ENCODE measurements at regions not wholly inside any gene's neighbourhood (a gene's known extent, or its start where the extent isn't known, plus 50 kb on each side); places are given as distances from the start of the nearest gene placed in this dataset.

DNA sequence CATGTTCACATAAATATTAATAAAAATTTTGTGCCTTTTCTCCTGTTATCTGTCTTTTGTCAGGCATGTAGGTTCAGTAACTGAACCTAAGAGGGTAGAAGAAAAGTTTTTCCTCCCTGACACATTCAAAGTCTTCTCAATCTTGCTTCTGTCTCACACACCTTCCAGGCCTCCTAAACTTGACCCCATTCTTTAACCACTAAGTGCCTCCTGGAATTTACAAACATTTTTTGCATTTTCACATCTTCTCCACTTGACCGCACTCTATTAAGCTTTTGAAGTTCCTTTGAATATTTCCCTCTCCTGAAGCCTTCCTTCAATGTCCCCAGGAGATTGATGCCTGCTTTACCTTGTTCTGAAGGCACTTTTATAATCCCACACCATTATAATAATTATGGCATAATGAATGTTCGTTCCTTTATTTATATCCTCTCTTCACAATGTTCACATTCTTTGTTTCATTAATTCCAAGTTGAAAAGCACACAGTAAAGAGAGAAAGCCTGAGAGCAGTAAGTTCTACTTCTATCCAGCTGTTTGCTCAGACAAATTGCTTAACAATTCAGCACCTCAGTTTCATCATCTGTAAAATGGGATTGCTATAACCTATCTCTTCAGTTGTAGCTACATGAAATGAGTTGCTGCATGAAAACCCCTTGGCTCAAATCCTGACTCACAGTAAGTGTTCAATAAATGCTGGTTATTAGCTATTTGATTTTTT is 184.8 kb upstream of the KLHL29 start:
- Histone ChIP-seq H3K27ac (ENCODE audit: low read depth in 2 of 2, low read length in 2 of 2) (no peak overlapping the region), H3K36me3 (ENCODE audit: control insufficient read depth in 2 of 2, insufficient read depth in 2 of 2, low read length in 2 of 2) (no peaks in the 10 kb centered on the region), H3K4me1 (ENCODE audit: control insufficient read depth in 2 of 2, insufficient read depth in 2 of 2, low read length in 2 of 2) (no peaks in the 10 kb centered on the region), H3K4me3 (ENCODE audit: low read length in 2 of 2) (no peak overlapping the region), H3K27me3 (ENCODE audit: control insufficient read depth in 2 of 2, insufficient read depth in 2 of 2, low read length in 2 of 2) (no peaks in the 10 kb centered on the region), H3K9me3 (ENCODE audit: control insufficient read depth in 2 of 2, low read length in 2 of 2) (no peaks in the 10 kb centered on the region), H3K9ac (ENCODE audit: low read depth in 1 of 2, low read length in 2 of 2) (no peak overlapping the region)

- Histone ChIP-seq H3K27ac (ENCODE audit: low read depth in 2 of 2, low read length in 2 of 2) (no peak overlapping the region), H3K36me3 (ENCODE audit: control insufficient read depth in 2 of 2, insufficient read depth in 2 of 2, low read length in 2 of 2) (no peaks in the 10 kb centered on the region), H3K4me3 (ENCODE audit: low read length in 2 of 2) (no peak overlapping the region), H3K9me3 (ENCODE audit: control insufficient read depth in 2 of 2, low read length in 2 of 2) (no peaks in the 10 kb centered on the region), H3K27me3 (ENCODE audit: control insufficient read depth in 2 of 2, insufficient read depth in 2 of 2, low read length in 2 of 2) (no peaks in the 10 kb centered on the region), H3K9ac (ENCODE audit: low read depth in 1 of 2, low read length in 2 of 2) (no peak overlapping the region), H3K4me1 (ENCODE audit: control insufficient read depth in 2 of 2, insufficient read depth in 2 of 2, low read length in 2 of 2) (no peaks in the 10 kb centered on the region)
Observed at GRCh38 chr2:23200787-23201114, 184.2 kb upstream of the KLHL29 start.

DNA sequence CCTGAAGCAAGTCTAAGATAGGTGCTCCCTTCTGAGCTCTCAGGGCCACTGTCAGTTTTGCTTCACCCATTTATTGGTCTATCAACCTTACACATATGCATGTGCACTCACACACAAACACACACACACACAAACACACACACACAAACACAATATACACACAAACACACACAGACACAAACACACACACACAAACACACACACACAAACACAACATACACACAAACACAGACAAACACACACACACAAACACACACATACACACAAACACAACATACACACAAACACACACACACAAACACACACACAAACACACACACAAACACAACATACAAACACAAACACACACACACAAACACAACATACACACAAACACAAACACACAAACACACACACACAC is 181.6 kb upstream of the KLHL29 start:
- Histone ChIP-seq H3K27ac (ENCODE audit: low read depth in 2 of 2, low read length in 2 of 2) (no peak overlapping the region), H3K4me1 (ENCODE audit: control insufficient read depth in 2 of 2, insufficient read depth in 2 of 2, low read length in 2 of 2) (peaks cover 8 to 11% of the 10 kb centered on the region in 2 donors), H3K27me3 (ENCODE audit: control insufficient read depth in 2 of 2, insufficient read depth in 2 of 2, low read length in 2 of 2) (no peaks in the 10 kb centered on the region), H3K36me3 (ENCODE audit: control insufficient read depth in 2 of 2, insufficient read depth in 2 of 2, low read length in 2 of 2) (no peaks in the 10 kb centered on the region), H3K4me3 (ENCODE audit: low read length in 2 of 2) (no peak overlapping the region), H3K9ac (ENCODE audit: low read depth in 1 of 2, low read length in 2 of 2) (no peak overlapping the region), H3K9me3 (ENCODE audit: control insufficient read depth in 2 of 2, low read length in 2 of 2) (no peaks in the 10 kb centered on the region)

- Histone ChIP-seq H3K27ac (ENCODE audit: low read depth in 2 of 2, low read length in 2 of 2) (no peak overlapping the region), H3K27me3 (ENCODE audit: control insufficient read depth in 2 of 2, insufficient read depth in 2 of 2, low read length in 2 of 2) (no peaks in the 10 kb centered on the region), H3K36me3 (ENCODE audit: control insufficient read depth in 2 of 2, insufficient read depth in 2 of 2, low read length in 2 of 2) (no peaks in the 10 kb centered on the region), H3K9ac (ENCODE audit: low read depth in 1 of 2, low read length in 2 of 2) (no peak overlapping the region), H3K4me1 (ENCODE audit: control insufficient read depth in 2 of 2, insufficient read depth in 2 of 2, low read length in 2 of 2) (peaks cover 11 to 21% of the 10 kb centered on the region in 2 donors), H3K9me3 (ENCODE audit: control insufficient read depth in 2 of 2, low read length in 2 of 2) (no peaks in the 10 kb centered on the region), H3K4me3 (ENCODE audit: low read length in 2 of 2) (no peak overlapping the region)
Observed at GRCh38 chr2:23204685-23205242, 180.2 kb upstream of the KLHL29 start.

DNA sequence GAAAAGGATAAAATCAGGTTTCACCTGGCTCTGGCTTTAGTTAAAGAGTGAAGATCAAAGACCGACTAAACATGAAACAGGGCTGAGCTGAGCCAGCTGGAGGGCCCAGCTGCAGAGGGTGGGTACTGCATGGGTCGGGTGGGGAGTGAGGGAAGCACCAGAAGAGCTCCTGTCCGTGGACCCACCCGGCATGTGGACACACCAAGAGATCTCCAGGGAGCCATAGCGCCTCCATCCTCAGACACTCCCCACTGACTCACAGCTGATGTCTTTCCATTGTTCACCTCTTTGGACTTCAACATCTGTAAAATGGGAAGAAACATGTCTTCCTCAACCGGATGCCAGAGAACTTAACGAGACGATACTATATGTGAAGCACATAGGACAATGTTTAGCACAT is 178.3 kb upstream of the KLHL29 start:
- Histone ChIP-seq H3K36me3 (ENCODE audit: control insufficient read depth in 2 of 2, insufficient read depth in 2 of 2, low read length in 2 of 2) (no peaks in the 10 kb centered on the region), H3K4me1 (ENCODE audit: control insufficient read depth in 2 of 2, insufficient read depth in 2 of 2, low read length in 2 of 2) (peaks cover 13 to 21% of the 10 kb centered on the region in 2 donors), H3K27ac (ENCODE audit: low read depth in 2 of 2, low read length in 2 of 2) (peak overlapping the region in 1 of 2 donors; percentile 83)

DNA sequence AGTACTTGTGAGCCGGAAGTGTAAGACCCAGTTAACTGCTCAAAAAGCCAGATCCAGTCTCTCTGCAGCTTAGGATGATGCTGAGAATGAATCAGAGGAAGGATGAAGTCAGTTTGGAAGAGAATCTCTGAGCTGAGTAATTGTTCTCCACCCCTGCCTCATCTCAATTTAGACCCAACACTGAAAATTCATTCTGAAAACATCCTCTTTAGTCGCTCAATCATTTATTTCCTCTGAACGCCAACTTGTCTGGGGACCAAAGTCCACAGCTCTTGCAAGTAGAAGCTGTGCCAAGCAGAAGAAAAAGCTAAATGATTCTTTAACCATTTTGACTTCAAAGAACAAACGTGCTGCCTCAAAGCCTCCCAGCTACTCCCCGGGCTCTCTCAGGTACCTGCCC is 177.1 kb upstream of the KLHL29 start:
- Histone ChIP-seq H3K9ac (ENCODE audit: low read depth in 1 of 2, low read length in 2 of 2) (no peak overlapping the region), H3K4me1 (ENCODE audit: control insufficient read depth in 2 of 2, insufficient read depth in 2 of 2, low read length in 2 of 2) (peaks cover 16 to 21% of the 10 kb centered on the region in 2 donors), H3K4me3 (ENCODE audit: low read length in 2 of 2) (peak overlapping the region in 1 of 2 donors; percentile 9), H3K9me3 (ENCODE audit: control insufficient read depth in 2 of 2, low read length in 2 of 2) (no peaks in the 10 kb centered on the region), H3K36me3 (ENCODE audit: control insufficient read depth in 2 of 2, insufficient read depth in 2 of 2, low read length in 2 of 2) (no peaks in the 10 kb centered on the region), H3K27ac (ENCODE audit: low read depth in 2 of 2, low read length in 2 of 2) (peak overlapping the region; percentile 83 to 88), H3K27me3 (ENCODE audit: control insufficient read depth in 2 of 2, insufficient read depth in 2 of 2, low read length in 2 of 2) (no peaks in the 10 kb centered on the region)

More for the DNA sequence above, 178.3 kb upstream of the KLHL29 start:
- Histone ChIP-seq H3K27me3 (ENCODE audit: control insufficient read depth in 2 of 2, insufficient read depth in 2 of 2, low read length in 2 of 2) (no peaks in the 10 kb centered on the region), H3K9me3 (ENCODE audit: control insufficient read depth in 2 of 2, low read length in 2 of 2) (no peaks in the 10 kb centered on the region), H3K4me3 (ENCODE audit: low read length in 2 of 2) (no peak overlapping the region), H3K9ac (ENCODE audit: low read depth in 1 of 2, low read length in 2 of 2) (no peak overlapping the region)

DNA sequence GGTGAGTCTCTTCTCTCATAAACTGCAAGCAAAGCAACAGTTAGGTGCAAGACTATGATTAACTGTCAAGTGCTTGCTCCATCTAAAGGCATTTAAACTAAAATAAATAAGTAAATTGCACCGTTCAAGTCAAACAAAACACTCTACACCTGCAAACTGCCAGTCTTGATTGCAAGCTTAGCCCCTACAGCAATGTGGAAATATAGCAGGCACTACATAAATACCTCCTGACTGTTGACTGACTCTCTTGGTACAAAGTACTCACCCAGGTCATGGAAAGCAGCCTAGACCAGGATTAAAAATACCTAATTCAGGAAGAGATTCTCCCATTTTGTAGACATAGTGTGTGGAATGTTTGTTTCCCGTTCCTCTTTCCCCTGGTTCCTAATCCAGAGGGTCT is 176.6 kb upstream of the KLHL29 start:
- no peaks in the 10 kb centered on the region for H3K27me3 ChIP-seq (ENCODE audit: control insufficient read depth in 2 of 2, insufficient read depth in 2 of 2, low read length in 2 of 2)
- peak overlapping the region; percentile 83 to 88 for H3K27ac ChIP-seq (ENCODE audit: low read depth in 2 of 2, low read length in 2 of 2)
- peaks cover 16 to 21% of the 10 kb centered on the region in 2 donors for H3K4me1 ChIP-seq (ENCODE audit: control insufficient read depth in 2 of 2, insufficient read depth in 2 of 2, low read length in 2 of 2)
- H3K9me3 ChIP-seq (ENCODE audit: control insufficient read depth in 2 of 2, low read length in 2 of 2): no peaks in the 10 kb centered on the region
- no peaks in the 10 kb centered on the region for H3K36me3 ChIP-seq (ENCODE audit: control insufficient read depth in 2 of 2, insufficient read depth in 2 of 2, low read length in 2 of 2)
- peak overlapping the region; percentile 9 to 48 for H3K4me3 ChIP-seq (ENCODE audit: low read length in 2 of 2)
- no peak overlapping the region for H3K9ac ChIP-seq (ENCODE audit: low read depth in 1 of 2, low read length in 2 of 2)

DNA sequence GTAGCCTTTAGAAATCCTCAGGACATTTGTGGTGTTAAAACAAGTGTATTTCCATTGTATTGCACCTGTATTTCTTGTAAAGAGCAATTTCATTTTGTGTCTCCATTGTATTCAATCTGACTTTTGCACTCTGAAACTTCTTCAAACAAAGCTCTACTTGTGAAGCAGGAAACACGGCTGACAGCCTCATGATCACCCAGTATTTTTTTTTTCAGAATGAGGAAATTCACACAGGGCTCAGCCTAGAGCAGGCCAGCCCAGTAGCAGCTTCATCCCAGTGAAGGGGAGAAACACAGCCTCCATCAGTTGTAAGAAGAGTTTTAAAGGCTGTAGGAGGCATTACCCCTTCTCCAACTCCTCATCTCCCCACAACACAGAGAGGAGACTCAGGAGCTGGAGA is 175.9 kb upstream of the KLHL29 start:
- no peak overlapping the region for H3K4me3 ChIP-seq (ENCODE audit: low read length in 2 of 2)
- no peaks in the 10 kb centered on the region for H3K9me3 ChIP-seq (ENCODE audit: control insufficient read depth in 2 of 2, low read length in 2 of 2)
- no peaks in the 10 kb centered on the region for H3K27me3 ChIP-seq (ENCODE audit: control insufficient read depth in 2 of 2, insufficient read depth in 2 of 2, low read length in 2 of 2)
- peak overlapping the region; percentile 83 to 88 for H3K27ac ChIP-seq (ENCODE audit: low read depth in 2 of 2, low read length in 2 of 2)
- H3K4me1 ChIP-seq (ENCODE audit: control insufficient read depth in 2 of 2, insufficient read depth in 2 of 2, low read length in 2 of 2): peaks cover 16 to 21% of the 10 kb centered on the region in 2 donors
- no peaks in the 10 kb centered on the region for H3K36me3 ChIP-seq (ENCODE audit: control insufficient read depth in 2 of 2, insufficient read depth in 2 of 2, low read length in 2 of 2)
- H3K9ac ChIP-seq (ENCODE audit: low read depth in 1 of 2, low read length in 2 of 2): no peak overlapping the region

GRCh38 chr2:23211987-23212583 is 172.9 kb upstream of the KLHL29 start:
- Histone ChIP-seq H3K9me3 (ENCODE audit: control insufficient read depth in 2 of 2, low read length in 2 of 2) (no peaks in the 10 kb centered on the region), H3K36me3 (ENCODE audit: control insufficient read depth in 2 of 2, insufficient read depth in 2 of 2, low read length in 2 of 2) (no peaks in the 10 kb centered on the region), H3K4me3 (ENCODE audit: low read length in 2 of 2) (no peak overlapping the region), H3K9ac (ENCODE audit: low read depth in 1 of 2, low read length in 2 of 2) (no peak overlapping the region), H3K27ac (ENCODE audit: low read depth in 2 of 2, low read length in 2 of 2) (no peak overlapping the region), H3K4me1 (ENCODE audit: control insufficient read depth in 2 of 2, insufficient read depth in 2 of 2, low read length in 2 of 2) (peaks cover 14 to 21% of the 10 kb centered on the region in 2 donors), H3K27me3 (ENCODE audit: control insufficient read depth in 2 of 2, insufficient read depth in 2 of 2, low read length in 2 of 2) (no peaks in the 10 kb centered on the region)

GRCh38 chr2:23213196-23213595 is 171.8 kb upstream of the KLHL29 start:
- no peaks in the 10 kb centered on the region for H3K9me3 ChIP-seq (ENCODE audit: control insufficient read depth in 2 of 2, low read length in 2 of 2)
- no peaks in the 10 kb centered on the region for H3K36me3 ChIP-seq (ENCODE audit: control insufficient read depth in 2 of 2, insufficient read depth in 2 of 2, low read length in 2 of 2)
- no peak overlapping the region for H3K9ac ChIP-seq (ENCODE audit: low read depth in 1 of 2, low read length in 2 of 2)
- peaks cover 5 to 14% of the 10 kb centered on the region in 2 donors for H3K4me1 ChIP-seq (ENCODE audit: control insufficient read depth in 2 of 2, insufficient read depth in 2 of 2, low read length in 2 of 2)
- H3K27me3 ChIP-seq (ENCODE audit: control insufficient read depth in 2 of 2, insufficient read depth in 2 of 2, low read length in 2 of 2): no peaks in the 10 kb centered on the region
- no peak overlapping the region for H3K4me3 ChIP-seq (ENCODE audit: low read length in 2 of 2)
- no peak overlapping the region for H3K27ac ChIP-seq (ENCODE audit: low read depth in 2 of 2, low read length in 2 of 2)

All from mucosa of rectum (tissue), 2 donors.